ENCODE measurements at regions not wholly inside any gene's neighbourhood (a gene's known extent, or its start where the extent isn't known, plus 50 kb on each side); places are given as distances from the start of the nearest gene placed in this dataset.

- Histone ChIP-seq H3K4me2 (ENCODE audit: unreplicated experiment) (no peak overlapping the region), H3K79me2 (ENCODE audit: insufficient read depth) (no peaks in the 10 kb centered on the region), H2AFZ (no peak overlapping the region), H3K9me2 (ENCODE audit: insufficient read depth) (no peaks in the 10 kb centered on the region), H3K27me3 (replicated peaks; ENCODE audit: insufficient read depth) (peaks cover 12% of the 10 kb centered on the region; the same call in 1 of the 2 replicates), H3K36me3 (ENCODE audit: low read depth) (no peaks in the 10 kb centered on the region), H3K9me3 (ENCODE audit: low read depth) (no peaks in the 10 kb centered on the region), H3K27ac (no peak overlapping the region), H4K20me1 (ENCODE audit: insufficient read depth) (no peaks in the 10 kb centered on the region), H3F3A (ENCODE audit: insufficient read depth) (no peaks in the 10 kb centered on the region), H3K9ac (no peak overlapping the region), H3K4me3 (no peak overlapping the region), H3K4me1 (ENCODE audit: insufficient read depth) (no peaks in the 10 kb centered on the region)
- no peak for DNase-seq
- WGBS, 2 experiments (ENCODE audit: low coverage in 1 of 2, low lambda C conversion rate in 2 of 2, missing lambda C conversion rate in 2 of 2): 21 to 46% methylated on average over 2 of the region's 2 CpGs
- in situ Hi-C loops (cut with MboI): no loop called here
- TF ChIP-seq EZH2 (IDR thresholded peaks at IDR 0.05; ENCODE audit: insufficient read depth, poor library complexity, severe bottlenecking) (no peak), EZH2phosphoT487 (IDR thresholded peaks at IDR 0.05; ENCODE audit: insufficient read depth, low read depth) (no peak)
Measured at GRCh38 chr5:56595566-56595965, 219.8 kb upstream of the MAP3K1 start.

- Histone ChIP-seq H4K20me1 (ENCODE audit: insufficient read depth) (no peaks in the 10 kb centered on the region), H3K27me3 (replicated peaks; ENCODE audit: insufficient read depth) (peaks cover 10% of the 10 kb centered on the region), H3K27ac (no peak overlapping the region), H3K4me3 (no peak overlapping the region), H3K79me2 (ENCODE audit: insufficient read depth) (no peaks in the 10 kb centered on the region), H2AFZ (no peak overlapping the region), H3K9me3 (ENCODE audit: low read depth) (no peaks in the 10 kb centered on the region), H3K4me1 (ENCODE audit: insufficient read depth) (no peaks in the 10 kb centered on the region), H3F3A (ENCODE audit: insufficient read depth) (no peaks in the 10 kb centered on the region), H3K9ac (no peak overlapping the region), H3K36me3 (ENCODE audit: low read depth) (no peaks in the 10 kb centered on the region), H3K4me2 (ENCODE audit: unreplicated experiment) (no peak overlapping the region), H3K9me2 (ENCODE audit: insufficient read depth) (no peaks in the 10 kb centered on the region)
- in situ Hi-C loops (cut with MboI): no loop called here
- 55 to 59% methylated on average over 3 of the region's 3 CpGs for WGBS, 2 experiments (ENCODE audit: low coverage in 1 of 2, low lambda C conversion rate in 2 of 2, missing lambda C conversion rate in 2 of 2)
- no peak for TF ChIP-seq EZH2phosphoT487 (IDR thresholded peaks at IDR 0.05; ENCODE audit: insufficient read depth, low read depth)
- TF ChIP-seq EZH2 (IDR thresholded peaks at IDR 0.05; ENCODE audit: insufficient read depth, poor library complexity, severe bottlenecking): no peak
- no peak for DNase-seq
Measured at GRCh38 chr5:56594792-56595191, 220.6 kb upstream of the MAP3K1 start.

- Histone ChIP-seq H3K4me1 (ENCODE audit: insufficient read depth) (no peaks in the 10 kb centered on the region), H3K27me3 (replicated peaks; ENCODE audit: insufficient read depth) (peaks cover 34% of the 10 kb centered on the region), H3K36me3 (ENCODE audit: low read depth) (no peaks in the 10 kb centered on the region), H3K27ac (no peak overlapping the region), H3K4me3 (no peak overlapping the region), H3K9ac (no peak overlapping the region), H2AFZ (no peak overlapping the region), H3K4me2 (ENCODE audit: unreplicated experiment) (no peak overlapping the region), H3F3A (ENCODE audit: insufficient read depth) (no peaks in the 10 kb centered on the region), H3K9me2 (ENCODE audit: insufficient read depth) (no peaks in the 10 kb centered on the region), H4K20me1 (ENCODE audit: insufficient read depth) (no peaks in the 10 kb centered on the region), H3K79me2 (ENCODE audit: insufficient read depth) (no peaks in the 10 kb centered on the region), H3K9me3 (ENCODE audit: low read depth) (no peaks in the 10 kb centered on the region)
- WGBS, 2 experiments (ENCODE audit: low coverage in 1 of 2, low lambda C conversion rate in 2 of 2, missing lambda C conversion rate in 2 of 2): 80 to 86% methylated on average over 5 of the region's 5 CpGs
- TF ChIP-seq EZH2 (IDR thresholded peaks at IDR 0.05; ENCODE audit: insufficient read depth, poor library complexity, severe bottlenecking): no peak
- TF ChIP-seq EZH2phosphoT487 (IDR thresholded peaks at IDR 0.05; ENCODE audit: insufficient read depth, low read depth): no peak
- no peak for DNase-seq
- in situ Hi-C loops (cut with MboI): no loop called here
Measured at GRCh38 chr5:56591081-56591480, 224.3 kb upstream of the MAP3K1 start.

- H3K4me2 ChIP-seq (ENCODE audit: unreplicated experiment): no peak overlapping the region
- no peaks in the 10 kb centered on the region for H3K9me2 ChIP-seq (ENCODE audit: insufficient read depth)
- H3K9ac ChIP-seq: no peak overlapping the region
- no peaks in the 10 kb centered on the region for H4K20me1 ChIP-seq (ENCODE audit: insufficient read depth)
- no peaks in the 10 kb centered on the region for H3K79me2 ChIP-seq (ENCODE audit: insufficient read depth)
- H3K27me3 ChIP-seq (replicated peaks; ENCODE audit: insufficient read depth): peaks cover 40% of the 10 kb centered on the region
- H3K4me1 ChIP-seq (ENCODE audit: insufficient read depth): 0 out of 2 replicates have a peak, but pooled peaks cover 6% of the 10 kb centered on the region
- TF ChIP-seq EZH2 (IDR thresholded peaks at IDR 0.05; ENCODE audit: insufficient read depth, poor library complexity, severe bottlenecking): no peak
- TF ChIP-seq EZH2phosphoT487 (IDR thresholded peaks at IDR 0.05; ENCODE audit: insufficient read depth, low read depth): no peak
- H2AFZ ChIP-seq: no peak overlapping the region
- H3K9me3 ChIP-seq (ENCODE audit: low read depth): no peaks in the 10 kb centered on the region
- H3F3A ChIP-seq (ENCODE audit: insufficient read depth): no peaks in the 10 kb centered on the region
- no peak overlapping the region for H3K4me3 ChIP-seq
- H3K27ac ChIP-seq: no peak overlapping the region
- H3K36me3 ChIP-seq (ENCODE audit: low read depth): no peaks in the 10 kb centered on the region
- DNase-seq: no peak
- WGBS, 2 experiments (ENCODE audit: low coverage in 1 of 2, low lambda C conversion rate in 2 of 2, missing lambda C conversion rate in 2 of 2): 35 to 44% methylated on average over 6 of the region's 6 CpGs
- in situ Hi-C loops (cut with MboI): no loop called here
Measured at GRCh38 chr5:56589481-56589860, 225.9 kb upstream of the MAP3K1 start.

Data from GM23248 (cell line).